ENCODE measurements at regions not wholly inside any gene's neighbourhood (a gene's known extent, or its start where the extent isn't known, plus 50 kb on each side); places are given as distances from the start of the nearest gene placed in this dataset.

- TF ChIP-seq POLR2AphosphoS5 (IDR thresholded peaks at IDR 0.05) (no peak), POLR2A (IDR thresholded peaks at IDR 0.05) (no peak), EP300 (IDR thresholded peaks at IDR 0.05) (no peak)
- TF ChIP-seq, protein P1, sequence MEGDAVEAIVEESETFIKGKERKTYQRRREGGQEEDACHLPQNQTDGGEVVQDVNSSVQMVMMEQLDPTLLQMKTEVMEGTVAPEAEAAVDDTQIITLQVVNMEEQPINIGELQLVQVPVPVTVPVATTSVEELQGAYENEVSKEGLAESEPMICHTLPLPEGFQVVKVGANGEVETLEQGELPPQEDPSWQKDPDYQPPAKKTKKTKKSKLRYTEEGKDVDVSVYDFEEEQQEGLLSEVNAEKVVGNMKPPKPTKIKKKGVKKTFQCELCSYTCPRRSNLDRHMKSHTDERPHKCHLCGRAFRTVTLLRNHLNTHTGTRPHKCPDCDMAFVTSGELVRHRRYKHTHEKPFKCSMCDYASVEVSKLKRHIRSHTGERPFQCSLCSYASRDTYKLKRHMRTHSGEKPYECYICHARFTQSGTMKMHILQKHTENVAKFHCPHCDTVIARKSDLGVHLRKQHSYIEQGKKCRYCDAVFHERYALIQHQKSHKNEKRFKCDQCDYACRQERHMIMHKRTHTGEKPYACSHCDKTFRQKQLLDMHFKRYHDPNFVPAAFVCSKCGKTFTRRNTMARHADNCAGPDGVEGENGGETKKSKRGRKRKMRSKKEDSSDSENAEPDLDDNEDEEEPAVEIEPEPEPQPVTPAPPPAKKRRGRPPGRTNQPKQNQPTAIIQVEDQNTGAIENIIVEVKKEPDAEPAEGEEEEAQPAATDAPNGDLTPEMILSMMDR (IDR thresholded peaks at IDR 0.05), result no peak
- WGBS, 2 donors, result 81 to 96% methylated on average over 1 of the region's 1 CpG
- Histone ChIP-seq H3K36me3 (no peaks in the 10 kb centered on the region), H3K27me3 (no peaks in the 10 kb centered on the region), H3K9me3 (no peaks in the 10 kb centered on the region), H3K27ac (no peak overlapping the region), H3K4me3 (no peak overlapping the region), H3K4me1 (no peaks in the 10 kb centered on the region)
- DNase-seq, result no peak
- intact Hi-C loops (cut with DNase I), result no loop called here
These were observed 459.3 kb upstream of the SLC10A2 start for GRCh38 chr13:103525530-103525929.

DNA sequence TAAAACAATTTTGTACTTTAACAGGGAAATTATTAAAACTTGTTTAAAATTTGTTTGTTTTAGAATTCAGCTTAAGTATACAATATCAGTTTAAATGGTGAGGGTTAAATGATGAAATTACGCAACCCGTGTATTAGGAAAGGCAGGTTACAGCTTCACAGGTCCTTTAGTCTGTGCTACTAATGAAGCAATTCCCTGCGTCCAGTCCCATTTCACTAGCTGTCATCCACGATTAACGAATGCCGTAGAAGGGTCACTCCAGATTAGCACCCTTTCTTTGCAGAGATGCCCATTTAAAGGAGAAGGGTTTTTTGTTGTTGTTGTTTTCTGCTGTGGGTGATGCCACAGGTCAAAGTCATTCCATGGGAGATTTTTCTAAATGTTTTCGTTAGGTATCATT is 457.6 kb upstream of the SLC10A2 start:
- Histone ChIP-seq H3K36me3 (no peaks in the 10 kb centered on the region), H3K4me1 (no peaks in the 10 kb centered on the region), H3K9me3 (no peaks in the 10 kb centered on the region), H3K27me3 (no peaks in the 10 kb centered on the region), H3K27ac (no peak overlapping the region), H3K4me3 (no peak overlapping the region)
- TF ChIP-seq, protein P1 (IDR thresholded peaks at IDR 0.05), result no peak
- TF ChIP-seq POLR2A (IDR thresholded peaks at IDR 0.05), result no peak
- intact Hi-C loops (cut with DNase I), result no loop called here
- 82 to 91% methylated on average over 7 of the region's 7 CpGs for WGBS, 2 donors
- DNase-seq, result no peak

- no peak for DNase-seq
- intact Hi-C loops (cut with DNase I), result no loop called here
- H3K27ac ChIP-seq, result no peak overlapping the region
- no peaks in the 10 kb centered on the region for H3K36me3 ChIP-seq
- WGBS, 2 donors, result 75 to 77% methylated on average over 1 of the region's 1 CpG
- H3K27me3 ChIP-seq, result no peaks in the 10 kb centered on the region
- no peak overlapping the region for H3K4me3 ChIP-seq
- no peaks in the 10 kb centered on the region for H3K9me3 ChIP-seq
- TF ChIP-seq POLR2A (IDR thresholded peaks at IDR 0.05), result no peak
- no peak for TF ChIP-seq POLR2AphosphoS5 (IDR thresholded peaks at IDR 0.05)
- TF ChIP-seq EP300 (IDR thresholded peaks at IDR 0.05), result no peak
- TF ChIP-seq, protein P1 (IDR thresholded peaks at IDR 0.05), result no peak
- H3K4me1 ChIP-seq, result no peaks in the 10 kb centered on the region
These were observed 455.3 kb upstream of the SLC10A2 start for GRCh38 chr13:103521532-103521931.

DNA sequence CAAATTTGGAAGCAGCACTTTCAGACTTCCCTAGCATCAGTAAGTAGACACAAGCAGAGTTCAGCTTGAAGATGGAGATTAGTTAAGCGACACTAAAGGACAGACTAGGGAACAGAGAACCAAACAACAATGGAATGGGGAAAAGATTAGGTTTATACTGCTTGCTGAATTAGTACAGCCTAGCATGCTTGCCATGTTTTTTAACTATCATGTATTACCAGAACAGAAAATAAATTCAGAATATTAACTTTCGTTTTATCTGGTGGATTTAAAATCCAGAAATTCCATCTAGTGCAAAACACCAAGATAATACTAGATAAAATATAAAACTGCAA is 451.5 kb upstream of the SLC10A2 start:
- intact Hi-C loops (cut with DNase I), result no loop called here
- no peaks in the 10 kb centered on the region for H3K4me1 ChIP-seq
- no peak overlapping the region for H3K4me3 ChIP-seq
- H3K27ac ChIP-seq, result no peak overlapping the region
- 17 to 62% methylated on average over 2 of the region's 2 CpGs for WGBS, 2 donors
- no peaks in the 10 kb centered on the region for H3K9me3 ChIP-seq
- no peak for TF ChIP-seq POLR2AphosphoS5 (IDR thresholded peaks at IDR 0.05)
- TF ChIP-seq, protein P1 (IDR thresholded peaks at IDR 0.05), result no peak
- TF ChIP-seq EP300 (IDR thresholded peaks at IDR 0.05), result no peak
- TF ChIP-seq POLR2A (IDR thresholded peaks at IDR 0.05), result no peak
- no peaks in the 10 kb centered on the region for H3K36me3 ChIP-seq
- DNase-seq, result no peak
- H3K27me3 ChIP-seq, result no peaks in the 10 kb centered on the region

DNA sequence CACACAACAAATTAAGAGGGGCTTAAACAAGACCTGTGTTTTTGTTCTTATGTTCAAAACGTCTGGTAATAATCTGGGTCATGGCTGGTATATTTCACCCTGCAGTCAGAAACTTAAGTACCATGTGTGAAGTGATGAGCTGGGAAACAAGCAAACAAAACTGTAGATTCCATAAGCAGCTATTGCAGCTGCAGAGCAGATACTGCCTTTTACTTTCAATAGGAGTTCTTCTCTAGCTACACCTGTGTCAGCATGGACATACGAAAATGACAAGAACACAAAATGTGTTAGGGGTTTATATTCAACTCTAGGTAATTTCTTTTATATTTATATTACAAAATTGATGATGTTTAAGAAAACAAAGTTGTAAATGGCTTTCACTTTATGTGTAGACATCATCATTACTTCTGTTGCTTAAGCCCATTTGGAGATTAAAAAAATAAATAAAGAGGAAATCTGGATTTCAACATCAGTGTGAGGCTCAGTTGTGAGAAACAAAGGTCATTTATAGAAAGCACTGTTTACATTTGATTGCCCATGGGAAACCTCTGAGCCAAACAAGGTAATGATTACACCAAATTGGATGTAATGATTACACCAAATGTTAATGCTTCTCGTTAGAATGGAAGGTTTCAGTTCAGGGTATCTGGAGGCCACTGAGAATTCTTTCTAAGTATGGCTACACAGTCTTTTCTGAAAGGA is 451.0 kb upstream of the SLC10A2 start:
- Histone ChIP-seq H3K27me3 (no peaks in the 10 kb centered on the region), H3K9me3 (no peaks in the 10 kb centered on the region), H3K4me3 (no peak overlapping the region), H3K27ac (no peak overlapping the region), H3K4me1 (no peaks in the 10 kb centered on the region), H3K36me3 (no peaks in the 10 kb centered on the region)
- no peak for DNase-seq
- 17 to 46% methylated on average over 3 of the region's 3 CpGs for WGBS, 2 donors
- TF ChIP-seq, protein P1 (IDR thresholded peaks at IDR 0.05), result no peak
- TF ChIP-seq POLR2A (IDR thresholded peaks at IDR 0.05) (no peak), EP300 (IDR thresholded peaks at IDR 0.05) (no peak), POLR2AphosphoS5 (IDR thresholded peaks at IDR 0.05) (no peak)
- intact Hi-C loops (cut with DNase I), result no loop called here
